Endothelial cell of umbilical vein (primary cell): ENCODE measurements at regions not wholly inside any gene's neighbourhood (a gene's known extent, or its start where the extent isn't known, plus 50 kb on each side); places are given as distances from the start of the nearest gene placed in this dataset.

Source experiments
- BruUV-seq: library from RNA; stranded (reverse); fragments of 400-500 nt; replicated peaks from 2 replicates; lab custom pipeline; 2021; lab: Mats Ljungman, UMichigan
- CTCF ChIA-PET: fragments of 300-600, 350-600 bp; sonication (Branson Sonifier 250); formaldehyde crosslinking; loops from one replicate; lab custom pipeline; 2021; ENCODE audit warnings: antibody characterized with exemption, inconsistent platforms; lab: Charles Lee
- POLR2A ChIA-PET: fragments of 300-600, 350-600 bp; sonication (Branson Sonifier 250); formaldehyde crosslinking; loops from one replicate; lab custom pipeline; 2021; ENCODE audit warnings: antibody characterized with exemption, inconsistent platforms; lab: Charles Lee
- DNase-seq: peaks from one replicate; pipeline ENCODE4 v3.0.0-alpha.2; 2011; ENCODE audit warnings: low read depth, low spot score
- FAIRE-seq: peaks from 2 replicates; lab custom pipeline; 2011; peaks lifted over from hg19 to GRCh38; lab: Jason Lieb, UNC
- H2AFZ ChIP-seq: 2 replicates; pipeline ENCODE4 v1.6.0; 2012; ENCODE audit warnings: low read depth, low read length, control low read depth, inconsistent platforms
- H3K27ac ChIP-seq: 2 replicates; pipeline ENCODE4 v1.5.1; 2011; ENCODE audit warnings: low read depth, mild to moderate bottlenecking, control low read depth, low read length, moderate library complexity; ENCODE audit not compliant: insufficient read depth
- H3K27me3 ChIP-seq, 2 experiments: 2 replicates each; pipeline versions ENCODE4 v1.6.0 to v1.6.1; 2011; ENCODE audit warnings: low read length in 2 of 2, mixed read lengths in 1 of 2; ENCODE audit not compliant: control insufficient read depth in 2 of 2, insufficient read depth in 2 of 2
- H3K36me3 ChIP-seq, 2 experiments: 2 replicates in 1 of 2; 3 replicates in 1 of 2; pipeline ENCODE4 v1.5.1; 2011; ENCODE audit warnings: low read length in 2 of 2, mild to moderate bottlenecking in 1 of 2, moderate library complexity in 1 of 2; ENCODE audit not compliant: control insufficient read depth in 2 of 2, insufficient read depth in 2 of 2; ENCODE audit errors: extremely low read depth in 1 of 2
- H3K4me1 ChIP-seq: 3 replicates; pipeline ENCODE4 v1.5.1; 2011; ENCODE audit warnings: mild to moderate bottlenecking, low read length; ENCODE audit not compliant: control insufficient read depth, insufficient read depth; ENCODE audit errors: extremely low read depth
- H3K4me2 ChIP-seq: 2 replicates; pipeline ENCODE4 v1.6.1; 2011; ENCODE audit warnings: low read length, control low read depth, mixed read lengths; ENCODE audit not compliant: insufficient read depth
- H3K4me3 ChIP-seq, 3 experiments: fragments of 200-600 bp in 1 of 3; sonication (generic), shearing (Covaris generic) in 1 of 3; replicated peaks in 1 of 3; 2 replicates each; pipeline ENCODE4 v1.5.1; 2011 to 2016; ENCODE audit warnings: control low read depth in 3 of 3, low read length in 3 of 3, mild to moderate bottlenecking in 2 of 3, inconsistent platforms in 1 of 3, low read depth in 1 of 3, moderate library complexity in 1 of 3; ENCODE audit not compliant: insufficient read depth in 1 of 3
- H3K79me2 ChIP-seq: 2 replicates; pipeline ENCODE4 v1.6.0; 2012; ENCODE audit warnings: low read length, inconsistent platforms; ENCODE audit not compliant: control insufficient read depth, insufficient read depth
- H3K9ac ChIP-seq: replicated peaks from 2 replicates; pipeline ENCODE3; 2011; ENCODE audit warnings: low read length, control low read depth; ENCODE audit not compliant: insufficient read depth; ENCODE audit errors: extremely low read depth
- H3K9me1 ChIP-seq: replicated peaks from 3 replicates; pipeline ENCODE4 v1.6.0; 2011; ENCODE audit warnings: mild to moderate bottlenecking, low read length; ENCODE audit not compliant: control insufficient read depth, insufficient read depth; ENCODE audit errors: extremely low read depth
- H3K9me3 ChIP-seq: replicated peaks from 2 replicates; pipeline ENCODE4 v1.5.1; 2012; ENCODE audit warnings: low read length, inconsistent platforms; ENCODE audit not compliant: control insufficient read depth, insufficient read depth
- H4K20me1 ChIP-seq: replicated peaks from 2 replicates; pipeline ENCODE3; 2011; ENCODE audit warnings: mild to moderate bottlenecking, low read length; ENCODE audit not compliant: control insufficient read depth, insufficient read depth; ENCODE audit errors: extremely low read depth
- EZH2 ChIP-seq: IDR thresholded peaks from 2 replicates; pipeline ENCODE4 v1.6.1; 2012; ENCODE audit warnings: borderline replicate concordance, low read depth, mild to moderate bottlenecking, moderate library complexity, low read length, inconsistent platforms; ENCODE audit not compliant: severe bottlenecking
- FOS ChIP-seq: IDR thresholded peaks from 2 replicates; pipeline ENCODE4 v1.6.1; 2011; ENCODE audit warnings: mild to moderate bottlenecking, low read length, moderate library complexity, borderline replicate concordance; ENCODE audit not compliant: insufficient read depth
- GATA2 ChIP-seq: IDR thresholded peaks from 2 replicates; pipeline ENCODE4 v1.7.0; 2011; ENCODE audit warnings: low read depth, mild to moderate bottlenecking, moderate library complexity, mixed read lengths, low read length; ENCODE audit not compliant: insufficient read length, insufficient read depth
- JUN ChIP-seq: IDR thresholded peaks from 2 replicates; pipeline ENCODE4 v1.6.1; 2011; ENCODE audit warnings: borderline replicate concordance, low read depth; ENCODE audit not compliant: insufficient read length, insufficient read depth
- MYC ChIP-seq: IDR thresholded peaks from one replicate; pipeline ENCODE4 v1.6.1; 2011; ENCODE audit warnings: mild to moderate bottlenecking, low read depth, low read length
- POLR2A ChIP-seq: IDR thresholded peaks from 2 replicates; pipeline ENCODE4 v1.6.1; 2012; ENCODE audit warnings: low read depth, mild to moderate bottlenecking, control low read depth, low read length
- POLR2AphosphoS5 ChIP-seq: IDR thresholded peaks from 2 replicates; pipeline ENCODE4 v1.6.1; 2012; ENCODE audit warnings: low read depth, mild to moderate bottlenecking, control low read depth, low read length, moderate library complexity; ENCODE audit not compliant: insufficient read depth
- dilution Hi-C: fragments of 300-500 bp; cut with MboI; formaldehyde crosslinking; loops from one replicate; pipeline ENCODE4 v1.15.0; 2019; ENCODE audit warnings: low sequenced_read_pairs; ENCODE audit not compliant: extremely low pct_ligation_motif_present
- intact Hi-C: fragments of 100-400 bp; cut with micrococcal nuclease; formaldehyde crosslinking; loops from one replicate; pipeline ENCODE4 v1.10.0; 2022
- TF ChIP-seq, protein P1 (sequence below), 2 donors: IDR thresholded peaks; 1 replicate in 1 of 2; 2 replicates in 1 of 2; pipeline ENCODE4 v1.5.1; 2011; ENCODE audit warnings: low read length in 2 of 2, mild to moderate bottlenecking in 2 of 2, moderate library complexity in 2 of 2, control low read depth in 1 of 2, inconsistent platforms in 1 of 2, low read depth in 1 of 2; ENCODE audit not compliant: insufficient read depth in 1 of 2; ENCODE audit errors: extremely low read depth in 1 of 2
- TF ChIP-seq, protein P2 (sequence below): IDR thresholded peaks from 2 replicates; pipeline ENCODE4 v1.6.1; 2011; ENCODE audit not compliant: insufficient read depth, insufficient read length

DNA sequence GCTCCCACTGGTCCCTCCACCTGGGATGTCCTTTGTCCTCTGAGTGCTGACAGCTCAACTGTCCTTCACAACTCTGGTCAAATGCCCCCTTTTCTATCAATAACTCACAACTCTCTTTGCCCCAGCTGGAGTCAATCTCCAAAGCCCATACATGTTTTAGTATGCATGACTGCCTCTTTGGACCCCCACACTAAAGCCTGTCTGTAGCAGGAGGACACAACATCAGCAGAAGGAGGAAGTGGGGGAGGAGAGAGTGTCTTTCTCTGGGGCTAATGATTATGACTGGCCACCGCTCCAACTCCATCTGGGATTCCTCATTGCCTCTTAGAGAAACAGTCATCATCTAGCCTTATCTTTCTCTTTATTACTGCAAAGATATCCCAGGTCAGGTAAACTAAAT, 186.6 kb upstream of the FGGY start:
- DNase-seq (no peak), FAIRE-seq (no peak)
- no peak overlapping the region for H3K9ac ChIP-seq
- no peaks in the 10 kb centered on the region for H3K4me1 ChIP-seq
- POLR2A ChIA-PET, result no interaction called here
- no peak overlapping the region for H3K4me3 ChIP-seq
- no peak overlapping the region for H3K27ac ChIP-seq
- H3K9me3 ChIP-seq, result no peaks in the 10 kb centered on the region
- intact Hi-C loops, result no loop called here
- H3K79me2 ChIP-seq, result no peaks in the 10 kb centered on the region
- TF ChIP-seq MYC (no peak), JUN (no peak), GATA2 (no peak), FOS (no peak), EZH2 (no peak), POLR2AphosphoS5 (no peak), POLR2A (no peak)
- TF ChIP-seq, protein P1, sequence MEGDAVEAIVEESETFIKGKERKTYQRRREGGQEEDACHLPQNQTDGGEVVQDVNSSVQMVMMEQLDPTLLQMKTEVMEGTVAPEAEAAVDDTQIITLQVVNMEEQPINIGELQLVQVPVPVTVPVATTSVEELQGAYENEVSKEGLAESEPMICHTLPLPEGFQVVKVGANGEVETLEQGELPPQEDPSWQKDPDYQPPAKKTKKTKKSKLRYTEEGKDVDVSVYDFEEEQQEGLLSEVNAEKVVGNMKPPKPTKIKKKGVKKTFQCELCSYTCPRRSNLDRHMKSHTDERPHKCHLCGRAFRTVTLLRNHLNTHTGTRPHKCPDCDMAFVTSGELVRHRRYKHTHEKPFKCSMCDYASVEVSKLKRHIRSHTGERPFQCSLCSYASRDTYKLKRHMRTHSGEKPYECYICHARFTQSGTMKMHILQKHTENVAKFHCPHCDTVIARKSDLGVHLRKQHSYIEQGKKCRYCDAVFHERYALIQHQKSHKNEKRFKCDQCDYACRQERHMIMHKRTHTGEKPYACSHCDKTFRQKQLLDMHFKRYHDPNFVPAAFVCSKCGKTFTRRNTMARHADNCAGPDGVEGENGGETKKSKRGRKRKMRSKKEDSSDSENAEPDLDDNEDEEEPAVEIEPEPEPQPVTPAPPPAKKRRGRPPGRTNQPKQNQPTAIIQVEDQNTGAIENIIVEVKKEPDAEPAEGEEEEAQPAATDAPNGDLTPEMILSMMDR (IDR thresholded peaks at IDR 0.05; ENCODE audit: extremely low read depth in 1 of 2, insufficient read depth in 1 of 2, low read depth in 1 of 2, low read length in 2 of 2), result no peak
- TF ChIP-seq, protein P2, sequence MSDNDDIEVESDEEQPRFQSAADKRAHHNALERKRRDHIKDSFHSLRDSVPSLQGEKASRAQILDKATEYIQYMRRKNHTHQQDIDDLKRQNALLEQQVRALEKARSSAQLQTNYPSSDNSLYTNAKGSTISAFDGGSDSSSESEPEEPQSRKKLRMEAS, result no peak
- H3K9me1 ChIP-seq, result no peaks in the 10 kb centered on the region
- no peaks in the 10 kb centered on the region for H3K36me3 ChIP-seq
- CTCF ChIA-PET, result no interaction called here
- H3K4me2 ChIP-seq, result no peak overlapping the region
- H3K27me3 ChIP-seq, result no peaks in the 10 kb centered on the region
- dilution Hi-C loops, result no loop called here
- H4K20me1 ChIP-seq, result no peaks in the 10 kb centered on the region
- no TSS peak for BruUV-seq
- H2AFZ ChIP-seq, result no peak overlapping the region
